Ishikawa (cell line): ENCODE measurements at regions not wholly inside any gene's neighbourhood (a gene's known extent, or its start where the extent isn't known, plus 50 kb on each side); places are given as distances from the start of the nearest gene placed in this dataset.

Experiments
- CEBPB ChIP-seq: IDR thresholded peaks from 2 replicates; pipeline ENCODE4 v1.6.1; 2012
- CREB1 ChIP-seq: IDR thresholded peaks from 2 replicates; pipeline ENCODE4 v1.6.1; 2012; ENCODE audit warnings: low read depth
- EGR1 ChIP-seq: IDR thresholded peaks from 2 replicates; pipeline ENCODE4 v1.6.1; 2012
- EP300 ChIP-seq: IDR thresholded peaks from 2 replicates; pipeline ENCODE4 v1.6.1; 2012; ENCODE audit warnings: borderline replicate concordance
- FOXM1 ChIP-seq: IDR thresholded peaks from 2 replicates; pipeline ENCODE4 v1.6.1; 2012; ENCODE audit warnings: low read depth, borderline replicate concordance
- MAX ChIP-seq: IDR thresholded peaks from 2 replicates; pipeline ENCODE4 v1.6.1; 2012
- NFIC ChIP-seq: IDR thresholded peaks from 2 replicates; pipeline ENCODE4 v1.6.1; 2012
- RAD21 ChIP-seq: IDR thresholded peaks from 2 replicates; pipeline ENCODE4 v1.6.1; 2012; ENCODE audit warnings: low read depth
- REST ChIP-seq: IDR thresholded peaks from 2 replicates; pipeline ENCODE4 v1.6.1; 2012; ENCODE audit warnings: low read depth, mild to moderate bottlenecking
- TAF1 ChIP-seq: IDR thresholded peaks from 2 replicates; pipeline ENCODE4 v1.6.1; 2012; ENCODE audit warnings: low read depth, mild to moderate bottlenecking
- TCF12 ChIP-seq: IDR thresholded peaks from 2 replicates; pipeline ENCODE4 v1.6.1; 2012; ENCODE audit warnings: low read depth
- TEAD4 ChIP-seq: IDR thresholded peaks from 2 replicates; pipeline ENCODE4 v1.6.1; 2012
- USF1 ChIP-seq: IDR thresholded peaks from 2 replicates; pipeline ENCODE4 v1.6.1; 2012
- YY1 ChIP-seq: IDR thresholded peaks from 2 replicates; pipeline ENCODE4 v1.6.1; 2012; ENCODE audit warnings: low read depth
- ZBTB7A ChIP-seq: IDR thresholded peaks from 2 replicates; pipeline ENCODE4 v1.6.1; 2012; ENCODE audit warnings: low read depth

- TF ChIP-seq TCF12 = no peak
- TF ChIP-seq FOXM1 = no peak
Measured at GRCh38 chr12:70149013-70149412, 94.2 kb upstream of the CNOT2 start.

GRCh38 chr12:70149665-70150064 lies 93.6 kb upstream of the CNOT2 start:
- TF ChIP-seq FOXM1 (no peak), YY1 (no peak), NFIC (no peak), ZBTB7A (no peak), REST (no peak), CREB1 (no peak), MAX (no peak), TCF12 (no peak), CEBPB (no peak), TEAD4 (no peak), EGR1 (no peak), EP300 (no peak), TAF1 (no peak), RAD21 (no peak), USF1 (no peak)

GRCh38 chr12:70150230-70150629 lies 93.0 kb upstream of the CNOT2 start:
- TF ChIP-seq EP300 (no peak), RAD21 (no peak), USF1 (no peak), NFIC (no peak), TCF12 (no peak), REST (no peak), MAX (no peak)

GRCh38 chr12:70151993-70152392 lies 91.2 kb upstream of the CNOT2 start:
- TF ChIP-seq EP300 (no peak), TEAD4 (no peak), REST (no peak)

GRCh38 chr12:70154087-70154638 lies 89.1 kb upstream of the CNOT2 start:
- TF ChIP-seq ZBTB7A = no peak
- no peak for TF ChIP-seq TEAD4
- no peak for TF ChIP-seq CEBPB
- TF ChIP-seq TCF12 = no peak
- no peak for TF ChIP-seq MAX
- no peak for TF ChIP-seq FOXM1
- TF ChIP-seq EP300 = no peak
- TF ChIP-seq EGR1 = no peak
- no peak for TF ChIP-seq TAF1
- no peak for TF ChIP-seq RAD21
- TF ChIP-seq NFIC = no peak
- no peak for TF ChIP-seq USF1
- no peak for TF ChIP-seq CREB1
